ENCODE measurements at regions not wholly inside any gene's neighbourhood (a gene's known extent, or its start where the extent isn't known, plus 50 kb on each side); places are given as distances from the start of the nearest gene placed in this dataset.

GRCh38 chr20:58040447-58041290 lies 187.8 kb downstream of the ANKRD60 start:
- TF ChIP-seq CTCF (IDR thresholded peaks at IDR 0.05): no peak
- ATAC-seq (no peak), DNase-seq (no peak)
- peaks cover 3 to 26% of the 10 kb centered on the region in 2 donors for H3K27me3 Mint-ChIP-seq (ENCODE audit: low read depth in 2 of 2)
- WGBS (ENCODE audit: insufficient coverage): 81% methylated on average over 15 of the region's 15 CpGs
- no peak overlapping the region for H3K4me3 Mint-ChIP-seq
- no peaks in the 10 kb centered on the region for H3K4me1 Mint-ChIP-seq
- H3K27ac ChIP-seq (ENCODE audit: low read length): no peak overlapping the region
- H3K36me3 ChIP-seq (ENCODE audit: control insufficient read depth, insufficient read depth, low read length): no peaks in the 10 kb centered on the region
- no peaks in the 10 kb centered on the region for H3K36me3 Mint-ChIP-seq
- no peak overlapping the region for H3K4me3 ChIP-seq (ENCODE audit: low read length)
- H3K27ac Mint-ChIP-seq: no peak overlapping the region
- H3K9me3 Mint-ChIP-seq: no peaks in the 10 kb centered on the region
- no peaks in the 10 kb centered on the region for H3K9me3 ChIP-seq (ENCODE audit: control insufficient read depth, insufficient read depth, low read length)
- H3K4me1 ChIP-seq (ENCODE audit: control insufficient read depth, insufficient read depth, low read length): no peaks in the 10 kb centered on the region
- no peaks in the 10 kb centered on the region for H3K27me3 ChIP-seq (ENCODE audit: control insufficient read depth, insufficient read depth, low read length)
- intact Hi-C loops (cut with micrococcal nuclease): no loop called here

GRCh38 chr20:58039274-58040092 lies 189.0 kb downstream of the ANKRD60 start:
- no peak overlapping the region for H3K4me3 Mint-ChIP-seq
- Histone ChIP-seq H3K4me3 (ENCODE audit: low read length) (no peak overlapping the region), H3K4me1 (ENCODE audit: control insufficient read depth, insufficient read depth, low read length) (no peaks in the 10 kb centered on the region), H3K27ac (ENCODE audit: low read length) (no peak overlapping the region), H3K9me3 (ENCODE audit: control insufficient read depth, insufficient read depth, low read length) (no peaks in the 10 kb centered on the region), H3K27me3 (ENCODE audit: control insufficient read depth, insufficient read depth, low read length) (no peaks in the 10 kb centered on the region), H3K36me3 (ENCODE audit: control insufficient read depth, insufficient read depth, low read length) (no peaks in the 10 kb centered on the region)
- H3K4me1 Mint-ChIP-seq: no peaks in the 10 kb centered on the region
- peaks cover 3 to 25% of the 10 kb centered on the region in 2 donors for H3K27me3 Mint-ChIP-seq (ENCODE audit: low read depth in 2 of 2)
- TF ChIP-seq CTCF (IDR thresholded peaks at IDR 0.05): no peak
- no peak overlapping the region for H3K27ac Mint-ChIP-seq
- DNase-seq: no peak
- no peaks in the 10 kb centered on the region for H3K9me3 Mint-ChIP-seq
- H3K36me3 Mint-ChIP-seq: no peaks in the 10 kb centered on the region
- no peak for ATAC-seq
- intact Hi-C loops (cut with micrococcal nuclease): no loop called here
- WGBS (ENCODE audit: insufficient coverage): 91% methylated on average over 26 of the region's 26 CpGs

GRCh38 chr20:58038123-58038654 lies 190.3 kb downstream of the ANKRD60 start:
- DNase-seq (no peak), ATAC-seq (no peak)
- Mint-ChIP-seq H3K4me1 (no peaks in the 10 kb centered on the region), H3K9me3 (no peaks in the 10 kb centered on the region), H3K36me3 (no peaks in the 10 kb centered on the region), H3K27ac (no peak overlapping the region), H3K27me3 (ENCODE audit: low read depth in 2 of 2) (peaks cover 6 to 29% of the 10 kb centered on the region in 2 donors), H3K4me3 (no peak overlapping the region)
- Histone ChIP-seq H3K27me3 (ENCODE audit: control insufficient read depth, insufficient read depth, low read length) (no peaks in the 10 kb centered on the region), H3K4me3 (ENCODE audit: low read length) (no peak overlapping the region), H3K9me3 (ENCODE audit: control insufficient read depth, insufficient read depth, low read length) (no peaks in the 10 kb centered on the region), H3K4me1 (ENCODE audit: control insufficient read depth, insufficient read depth, low read length) (no peaks in the 10 kb centered on the region), H3K27ac (ENCODE audit: low read length) (no peak overlapping the region), H3K36me3 (ENCODE audit: control insufficient read depth, insufficient read depth, low read length) (no peaks in the 10 kb centered on the region)
- 58% methylated on average over 9 of the region's 9 CpGs for WGBS (ENCODE audit: insufficient coverage)
- intact Hi-C loops (cut with micrococcal nuclease): no loop called here
- no peak for TF ChIP-seq CTCF (IDR thresholded peaks at IDR 0.05)

Measured in natural killer cell (primary cell).